ENCODE measurements at regions not wholly inside any gene's neighbourhood (a gene's known extent, or its start where the extent isn't known, plus 50 kb on each side); places are given as distances from the start of the nearest gene placed in this dataset.

- TF ChIP-seq EZH2 (IDR thresholded peaks at IDR 0.05; ENCODE audit: borderline replicate concordance, insufficient read depth, low read depth, low read length, poor library complexity, severe bottlenecking) (no peak), CTCF (IDR thresholded peaks at IDR 0.05) (no peak)
- H3K9me3 Mint-ChIP-seq (ENCODE audit: insufficient read depth), result no peaks in the 10 kb centered on the region
- ATAC-seq (ENCODE audit: low read depth) (no peak), DNase-seq (no peak)
- no peak overlapping the region for H3K4me2 ChIP-seq (replicated peaks; ENCODE audit: low read depth, low read length, poor library complexity, severe bottlenecking)
- H3K4me3 Mint-ChIP-seq, result no peak overlapping the region
- H3K4me1 Mint-ChIP-seq, result peaks cover 13% of the 10 kb centered on the region
- CTCF ChIA-PET, result no interaction called here
- no peak overlapping the region for H2AFZ ChIP-seq (ENCODE audit: insufficient read depth, low read depth, low read length, poor library complexity, severe bottlenecking)
- no peak overlapping the region for H3K27ac Mint-ChIP-seq
- no peaks in the 10 kb centered on the region for H3K27me3 Mint-ChIP-seq
- intact Hi-C loops (cut with micrococcal nuclease), result no loop called here
- POLR2A ChIA-PET, result no interaction called here
- H3K9ac ChIP-seq (ENCODE audit: low read length), result no peak overlapping the region
- peaks cover 18% of the 10 kb centered on the region for H4K20me1 ChIP-seq (ENCODE audit: control insufficient read depth, insufficient read depth, low read length, poor library complexity, severe bottlenecking)
- no peaks in the 10 kb centered on the region for H3K36me3 ChIP-seq (replicated peaks in 1 of 2; ENCODE audit: control extremely low read depth in 1 of 2, control insufficient read depth in 1 of 2, extremely low read depth in 1 of 2, insufficient read depth in 2 of 2, low read length in 1 of 2)
- H3K79me2 ChIP-seq (ENCODE audit: control insufficient read depth, insufficient read depth, low read length), result peaks cover 33% of the 10 kb centered on the region
- peaks cover 0 to 2% (median 0%) of the 10 kb centered on the region in 3 donors for H3K9me3 ChIP-seq (ENCODE audit: control extremely low read depth in 1 of 3, control insufficient read depth in 2 of 3, insufficient read depth in 1 of 3, low read length in 2 of 3)
- no peak overlapping the region for H3K4me3 ChIP-seq (ENCODE audit: control extremely low read depth in 1 of 5, extremely low read depth in 1 of 5, insufficient read depth in 1 of 5, low read depth in 2 of 5, low read length in 4 of 5)
- H3K4me1 ChIP-seq (ENCODE audit: control insufficient read depth in 2 of 2, insufficient read depth in 2 of 2, low read length in 2 of 2), result no peaks in the 10 kb centered on the region
- no peaks in the 10 kb centered on the region for H3K27me3 ChIP-seq (replicated peaks in 1 of 4; ENCODE audit: control extremely low read depth in 1 of 4, control insufficient read depth in 3 of 4, insufficient read depth in 4 of 4, low read length in 3 of 4)
- H3K27ac ChIP-seq (ENCODE audit: low read length in 2 of 2), result no peak overlapping the region
Observed at GRCh38 chr10:45502458-45502857, 128.4 kb downstream of the ALOX5 start.

- ChIA-PET POLR2A (no interaction called here), CTCF (no interaction called here)
Observed at GRCh38 chr10:45501791-45502190, 127.8 kb downstream of the ALOX5 start.

More at GRCh38 chr10:45501791-45502190, 127.8 kb downstream of the ALOX5 start:
- no peak overlapping the region for H3K27ac ChIP-seq (ENCODE audit: low read length in 2 of 2)
- H2AFZ ChIP-seq (ENCODE audit: insufficient read depth, low read depth, low read length, poor library complexity, severe bottlenecking), result no peak overlapping the region
- H3K4me1 Mint-ChIP-seq, result peaks cover 14% of the 10 kb centered on the region
- no peaks in the 10 kb centered on the region for H3K4me1 ChIP-seq (ENCODE audit: control insufficient read depth in 2 of 2, insufficient read depth in 2 of 2, low read length in 2 of 2)
- peaks cover 33% of the 10 kb centered on the region for H3K79me2 ChIP-seq (ENCODE audit: control insufficient read depth, insufficient read depth, low read length)
- no peak overlapping the region for H3K4me2 ChIP-seq (replicated peaks; ENCODE audit: low read depth, low read length, poor library complexity, severe bottlenecking)
- H3K27ac Mint-ChIP-seq, result no peak overlapping the region
- peaks cover 3% of the 10 kb centered on the region for H3K9me3 Mint-ChIP-seq (ENCODE audit: insufficient read depth)
- peaks cover 22% of the 10 kb centered on the region for H4K20me1 ChIP-seq (ENCODE audit: control insufficient read depth, insufficient read depth, low read length, poor library complexity, severe bottlenecking)
- no peak overlapping the region for H3K4me3 Mint-ChIP-seq
- no peaks in the 10 kb centered on the region for H3K27me3 ChIP-seq (replicated peaks in 1 of 4; ENCODE audit: control extremely low read depth in 1 of 4, control insufficient read depth in 3 of 4, insufficient read depth in 4 of 4, low read length in 3 of 4)
- no peak overlapping the region for H3K9ac ChIP-seq (ENCODE audit: low read length)
- TF ChIP-seq CTCF (IDR thresholded peaks at IDR 0.05) (no peak), EZH2 (IDR thresholded peaks at IDR 0.05; ENCODE audit: borderline replicate concordance, insufficient read depth, low read depth, low read length, poor library complexity, severe bottlenecking) (no peak)
- no peak overlapping the region for H3K4me3 ChIP-seq (ENCODE audit: control extremely low read depth in 1 of 5, extremely low read depth in 1 of 5, insufficient read depth in 1 of 5, low read depth in 2 of 5, low read length in 4 of 5)
- no peaks in the 10 kb centered on the region for H3K27me3 Mint-ChIP-seq
- DNase-seq (no peak), ATAC-seq (ENCODE audit: low read depth) (no peak)
- intact Hi-C loops (cut with micrococcal nuclease), result no loop called here
- peaks cover 0 to 5% (median 4%) of the 10 kb centered on the region in 3 donors for H3K9me3 ChIP-seq (ENCODE audit: control extremely low read depth in 1 of 3, control insufficient read depth in 2 of 3, insufficient read depth in 1 of 3, low read length in 2 of 3)
- H3K36me3 ChIP-seq (replicated peaks in 1 of 2; ENCODE audit: control extremely low read depth in 1 of 2, control insufficient read depth in 1 of 2, extremely low read depth in 1 of 2, insufficient read depth in 2 of 2, low read length in 1 of 2), result no peaks in the 10 kb centered on the region
